ENCODE measurements at regions not wholly inside any gene's neighbourhood (a gene's known extent, or its start where the extent isn't known, plus 50 kb on each side); places are given as distances from the start of the nearest gene placed in this dataset.
A peak's percentile ranks its signal among the peaks of the same experiment; 100 is the strongest.

GRCh38 chr6:45742591-45742990, 273.1 kb downstream of the CLIC5 start:
- Histone ChIP-seq H3K79me1 (ENCODE audit: low read length) (no peaks in the 10 kb centered on the region), H3K14ac (ENCODE audit: low read length) (no peak overlapping the region), H3K4ac (ENCODE audit: low read depth, low read length) (no peak overlapping the region), H3K79me2 (ENCODE audit: control insufficient read depth, insufficient read depth, low read length, poor library complexity) (no peaks in the 10 kb centered on the region), H3K18ac (ENCODE audit: low read length) (no peak overlapping the region), H2BK5ac (ENCODE audit: low read depth, low read length, poor library complexity) (no peak overlapping the region), H3K23ac (ENCODE audit: low read length) (no peak overlapping the region), H3K27me3 (ENCODE audit: insufficient read depth, low read length) (no peaks in the 10 kb centered on the region), H2BK120ac (ENCODE audit: insufficient read depth, low read length, poor library complexity) (no peak overlapping the region), H2AFZ (ENCODE audit: insufficient read depth, low read length, poor library complexity) (no peak overlapping the region), H4K12ac (ENCODE audit: low read depth, low read length) (no peak overlapping the region), H3K4me3 (ENCODE audit: low read depth, low read length) (no peak overlapping the region), H3K4me2 (ENCODE audit: low read length) (no peak overlapping the region), H4K91ac (ENCODE audit: low read depth, low read length) (no peak overlapping the region), H2AK5ac (ENCODE audit: low read length) (no peak overlapping the region), H4K8ac (ENCODE audit: low read depth, low read length) (no peak overlapping the region), H3K27ac (ENCODE audit: low read depth, low read length) (no peak overlapping the region), H2BK12ac (ENCODE audit: low read length) (no peak overlapping the region), H3K36me3 (ENCODE audit: control insufficient read depth in 1 of 2, insufficient read depth in 2 of 2, low read length in 2 of 2) (no peaks in the 10 kb centered on the region), H3K9ac (ENCODE audit: low read length) (no peak overlapping the region), H3K4me1 (ENCODE audit: control insufficient read depth in 1 of 2, insufficient read depth in 2 of 2, low read length in 2 of 2) (no peaks in the 10 kb centered on the region), H3K9me3 (ENCODE audit: insufficient read depth, low read depth, low read length) (peaks cover 2% of the 10 kb centered on the region)
- DNase-seq = peak in 1 of 2 donors; percentile 4
- WGBS (ENCODE audit: extremely low coverage, insufficient coverage, insufficient read length) = no CpG with 5 or more reads among the region's 4 CpGs

- H3K4me3 ChIP-seq (ENCODE audit: low read depth, low read length) = no peak overlapping the region
- H3K18ac ChIP-seq (ENCODE audit: low read length) = no peak overlapping the region
- no peak overlapping the region for H3K4ac ChIP-seq (ENCODE audit: low read depth, low read length)
- H3K79me1 ChIP-seq (ENCODE audit: low read length) = no peaks in the 10 kb centered on the region
- no peak overlapping the region for H3K23ac ChIP-seq (ENCODE audit: low read length)
- H3K4me2 ChIP-seq (ENCODE audit: low read length) = no peak overlapping the region
- no peak overlapping the region for H2BK120ac ChIP-seq (ENCODE audit: insufficient read depth, low read length, poor library complexity)
- H4K91ac ChIP-seq (ENCODE audit: low read depth, low read length) = no peak overlapping the region
- H3K9ac ChIP-seq (ENCODE audit: low read length) = no peak overlapping the region
- H4K8ac ChIP-seq (ENCODE audit: low read depth, low read length) = no peak overlapping the region
- H2BK5ac ChIP-seq (ENCODE audit: low read depth, low read length, poor library complexity) = no peak overlapping the region
- no peak overlapping the region for H4K12ac ChIP-seq (ENCODE audit: low read depth, low read length)
- no peaks in the 10 kb centered on the region for H3K9me3 ChIP-seq (ENCODE audit: insufficient read depth, low read depth, low read length)
- H3K36me3 ChIP-seq (ENCODE audit: control insufficient read depth in 1 of 2, insufficient read depth in 2 of 2, low read length in 2 of 2) = no peaks in the 10 kb centered on the region
- WGBS (ENCODE audit: extremely low coverage, insufficient coverage, insufficient read length) = no CpG with 5 or more reads among the region's 9 CpGs
- H2BK12ac ChIP-seq (ENCODE audit: low read length) = no peak overlapping the region
- no peaks in the 10 kb centered on the region for H3K79me2 ChIP-seq (ENCODE audit: control insufficient read depth, insufficient read depth, low read length, poor library complexity)
- no peaks in the 10 kb centered on the region for H3K27me3 ChIP-seq (ENCODE audit: insufficient read depth, low read length)
- no peak overlapping the region for H3K27ac ChIP-seq (ENCODE audit: low read depth, low read length)
- no peaks in the 10 kb centered on the region for H3K4me1 ChIP-seq (ENCODE audit: control insufficient read depth in 1 of 2, insufficient read depth in 2 of 2, low read length in 2 of 2)
- no peak overlapping the region for H3K14ac ChIP-seq (ENCODE audit: low read length)
- H2AK5ac ChIP-seq (ENCODE audit: low read length) = no peak overlapping the region
- no peak overlapping the region for H2AFZ ChIP-seq (ENCODE audit: insufficient read depth, low read length, poor library complexity)
- DNase-seq = no peak
Measured at GRCh38 chr6:45741437-45742171, 274.1 kb downstream of the CLIC5 start.

GRCh38 chr6:45739058-45739457, 276.6 kb downstream of the CLIC5 start:
- H3K18ac ChIP-seq (ENCODE audit: low read length) = no peak overlapping the region
- H2BK120ac ChIP-seq (ENCODE audit: insufficient read depth, low read length, poor library complexity) = no peak overlapping the region
- DNase-seq = no peak
- no peaks in the 10 kb centered on the region for H3K36me3 ChIP-seq (ENCODE audit: control insufficient read depth in 1 of 2, insufficient read depth in 2 of 2, low read length in 2 of 2)
- no peak overlapping the region for H3K9ac ChIP-seq (ENCODE audit: low read length)
- H3K4me1 ChIP-seq (ENCODE audit: control insufficient read depth in 1 of 2, insufficient read depth in 2 of 2, low read length in 2 of 2) = no peaks in the 10 kb centered on the region
- H2BK12ac ChIP-seq (ENCODE audit: low read length) = no peak overlapping the region
- H2AK5ac ChIP-seq (ENCODE audit: low read length) = no peak overlapping the region
- no peaks in the 10 kb centered on the region for H3K79me2 ChIP-seq (ENCODE audit: control insufficient read depth, insufficient read depth, low read length, poor library complexity)
- H3K27ac ChIP-seq (ENCODE audit: low read depth, low read length) = no peak overlapping the region
- H4K12ac ChIP-seq (ENCODE audit: low read depth, low read length) = no peak overlapping the region
- no CpG with 5 or more reads among the region's 3 CpGs for WGBS (ENCODE audit: extremely low coverage, insufficient coverage, insufficient read length)
- no peak overlapping the region for H4K8ac ChIP-seq (ENCODE audit: low read depth, low read length)
- H3K4me2 ChIP-seq (ENCODE audit: low read length) = no peak overlapping the region
- H3K4ac ChIP-seq (ENCODE audit: low read depth, low read length) = no peak overlapping the region
- no peaks in the 10 kb centered on the region for H3K9me3 ChIP-seq (ENCODE audit: insufficient read depth, low read depth, low read length)
- no peak overlapping the region for H2AFZ ChIP-seq (ENCODE audit: insufficient read depth, low read length, poor library complexity)
- H3K79me1 ChIP-seq (ENCODE audit: low read length) = no peaks in the 10 kb centered on the region
- no peak overlapping the region for H4K91ac ChIP-seq (ENCODE audit: low read depth, low read length)
- no peaks in the 10 kb centered on the region for H3K27me3 ChIP-seq (ENCODE audit: insufficient read depth, low read length)
- H3K4me3 ChIP-seq (ENCODE audit: low read depth, low read length) = no peak overlapping the region
- H2BK5ac ChIP-seq (ENCODE audit: low read depth, low read length, poor library complexity) = no peak overlapping the region
- H3K14ac ChIP-seq (ENCODE audit: low read length) = no peak overlapping the region
- H3K23ac ChIP-seq (ENCODE audit: low read length) = no peak overlapping the region

DNA sequence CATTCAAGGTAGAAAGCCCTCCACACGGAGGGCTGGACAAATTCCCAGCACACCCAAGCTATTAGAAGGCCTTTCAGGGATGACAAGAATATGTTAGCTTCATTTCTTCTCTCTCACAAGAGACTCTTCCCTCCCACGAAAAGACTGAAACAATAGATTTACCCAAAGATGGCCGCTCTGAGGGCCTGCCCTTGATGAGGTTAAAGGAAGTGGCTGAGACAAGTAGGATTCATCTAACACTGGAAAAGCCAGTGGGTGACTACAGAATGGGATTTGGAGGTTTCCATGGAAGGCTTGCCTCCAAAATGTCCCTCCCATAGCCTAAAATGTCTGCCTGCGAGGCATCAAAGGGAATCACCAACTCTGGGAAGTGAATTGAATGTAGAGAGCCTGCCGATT, 277.6 kb downstream of the CLIC5 start:
- no peak overlapping the region for H4K91ac ChIP-seq (ENCODE audit: low read depth, low read length)
- H2BK12ac ChIP-seq (ENCODE audit: low read length) = no peak overlapping the region
- H3K79me2 ChIP-seq (ENCODE audit: control insufficient read depth, insufficient read depth, low read length, poor library complexity) = no peaks in the 10 kb centered on the region
- no peaks in the 10 kb centered on the region for H3K27me3 ChIP-seq (ENCODE audit: insufficient read depth, low read length)
- H4K12ac ChIP-seq (ENCODE audit: low read depth, low read length) = no peak overlapping the region
- no peak overlapping the region for H3K4ac ChIP-seq (ENCODE audit: low read depth, low read length)
- WGBS (ENCODE audit: extremely low coverage, insufficient coverage, insufficient read length) = no CpG with 5 or more reads among the region's 5 CpGs
- no peak for DNase-seq
- H2BK120ac ChIP-seq (ENCODE audit: insufficient read depth, low read length, poor library complexity) = no peak overlapping the region
- H3K14ac ChIP-seq (ENCODE audit: low read length) = no peak overlapping the region
- H3K9me3 ChIP-seq (ENCODE audit: insufficient read depth, low read depth, low read length) = no peaks in the 10 kb centered on the region
- H3K36me3 ChIP-seq (ENCODE audit: control insufficient read depth in 1 of 2, insufficient read depth in 2 of 2, low read length in 2 of 2) = no peaks in the 10 kb centered on the region
- no peak overlapping the region for H2AK5ac ChIP-seq (ENCODE audit: low read length)
- H2AFZ ChIP-seq (ENCODE audit: insufficient read depth, low read length, poor library complexity) = no peak overlapping the region
- H3K4me1 ChIP-seq (ENCODE audit: control insufficient read depth in 1 of 2, insufficient read depth in 2 of 2, low read length in 2 of 2) = no peaks in the 10 kb centered on the region
- no peak overlapping the region for H3K27ac ChIP-seq (ENCODE audit: low read depth, low read length)
- no peak overlapping the region for H3K4me3 ChIP-seq (ENCODE audit: low read depth, low read length)
- no peak overlapping the region for H3K18ac ChIP-seq (ENCODE audit: low read length)
- H3K9ac ChIP-seq (ENCODE audit: low read length) = no peak overlapping the region
- H2BK5ac ChIP-seq (ENCODE audit: low read depth, low read length, poor library complexity) = no peak overlapping the region
- H4K8ac ChIP-seq (ENCODE audit: low read depth, low read length) = no peak overlapping the region
- H3K23ac ChIP-seq (ENCODE audit: low read length) = no peak overlapping the region
- no peak overlapping the region for H3K4me2 ChIP-seq (ENCODE audit: low read length)
- H3K79me1 ChIP-seq (ENCODE audit: low read length) = no peaks in the 10 kb centered on the region
